ENCODE measurements at regions not wholly inside any gene's neighbourhood (a gene's known extent, or its start where the extent isn't known, plus 50 kb on each side); places are given as distances from the start of the nearest gene placed in this dataset.

DNA sequence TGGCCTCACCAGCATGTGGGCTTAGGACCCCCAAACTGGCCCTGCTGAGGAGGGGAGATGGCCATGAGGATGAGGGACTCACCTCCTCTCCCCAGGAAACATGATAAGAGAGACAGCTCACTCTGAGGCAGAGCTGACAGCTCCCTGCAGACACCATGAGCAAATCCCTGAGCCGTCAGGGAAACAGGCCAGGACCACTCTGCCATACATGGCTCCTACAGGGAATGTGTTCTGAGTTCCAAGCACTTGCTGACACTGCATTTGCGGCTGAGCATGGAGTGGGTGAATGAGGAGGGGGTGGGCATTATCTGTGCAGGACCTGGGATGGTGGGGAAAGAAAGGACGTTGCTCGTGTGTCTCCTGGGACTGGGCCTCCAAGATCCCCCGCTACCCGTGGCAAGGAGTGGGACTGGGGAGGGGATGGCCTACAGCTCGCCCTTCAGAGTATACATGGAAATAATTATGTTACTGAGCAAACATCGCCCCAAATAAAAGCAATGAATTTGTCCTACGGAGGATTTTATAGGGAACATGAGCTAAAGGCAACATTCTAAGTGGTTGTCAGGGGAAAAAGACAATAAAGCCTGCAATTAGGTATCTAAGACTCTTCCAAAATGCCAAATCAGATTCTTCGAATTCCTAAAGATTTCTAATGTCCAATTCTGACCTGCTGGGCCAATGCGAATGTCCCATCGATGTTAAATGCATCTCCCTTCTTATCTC, 355.9 kb upstream of the AJAP1 start:
- TF ChIP-seq, protein P1, sequence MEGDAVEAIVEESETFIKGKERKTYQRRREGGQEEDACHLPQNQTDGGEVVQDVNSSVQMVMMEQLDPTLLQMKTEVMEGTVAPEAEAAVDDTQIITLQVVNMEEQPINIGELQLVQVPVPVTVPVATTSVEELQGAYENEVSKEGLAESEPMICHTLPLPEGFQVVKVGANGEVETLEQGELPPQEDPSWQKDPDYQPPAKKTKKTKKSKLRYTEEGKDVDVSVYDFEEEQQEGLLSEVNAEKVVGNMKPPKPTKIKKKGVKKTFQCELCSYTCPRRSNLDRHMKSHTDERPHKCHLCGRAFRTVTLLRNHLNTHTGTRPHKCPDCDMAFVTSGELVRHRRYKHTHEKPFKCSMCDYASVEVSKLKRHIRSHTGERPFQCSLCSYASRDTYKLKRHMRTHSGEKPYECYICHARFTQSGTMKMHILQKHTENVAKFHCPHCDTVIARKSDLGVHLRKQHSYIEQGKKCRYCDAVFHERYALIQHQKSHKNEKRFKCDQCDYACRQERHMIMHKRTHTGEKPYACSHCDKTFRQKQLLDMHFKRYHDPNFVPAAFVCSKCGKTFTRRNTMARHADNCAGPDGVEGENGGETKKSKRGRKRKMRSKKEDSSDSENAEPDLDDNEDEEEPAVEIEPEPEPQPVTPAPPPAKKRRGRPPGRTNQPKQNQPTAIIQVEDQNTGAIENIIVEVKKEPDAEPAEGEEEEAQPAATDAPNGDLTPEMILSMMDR (IDR thresholded peaks at IDR 0.05; ENCODE audit: borderline replicate concordance, extremely low read depth, low read length, poor library complexity, severe bottlenecking) = no peak
- no peak for TF ChIP-seq EZH2 (IDR thresholded peaks at IDR 0.05; ENCODE audit: borderline replicate concordance, low read depth, low read length, severe bottlenecking)
- Histone ChIP-seq H3K79me2 (ENCODE audit: insufficient read depth, low read length) (no peaks in the 10 kb centered on the region), H3K4me2 (ENCODE audit: insufficient read depth, low read length) (no peak overlapping the region), H3K9me3 (ENCODE audit: insufficient read depth, low read length, severe bottlenecking) (peaks cover 2% of the 10 kb centered on the region), H3K27ac (ENCODE audit: low read length) (no peak overlapping the region), H2AFZ (ENCODE audit: low read depth, low read length) (no peak overlapping the region), H3K27me3 (ENCODE audit: insufficient read depth, low read length, poor library complexity) (no peaks in the 10 kb centered on the region), H3K9ac (ENCODE audit: low read depth, low read length) (no peak overlapping the region), H3K4me1 (ENCODE audit: insufficient read depth, low read length) (no peaks in the 10 kb centered on the region), H3K4me3 (ENCODE audit: low read depth in 1 of 2, low read length in 2 of 2) (no peak overlapping the region), H3K36me3 (ENCODE audit: insufficient read depth, low read length) (no peaks in the 10 kb centered on the region), H4K20me1 (ENCODE audit: insufficient read depth, low read length) (no peaks in the 10 kb centered on the region)
- DNase-seq = no peak
- ATAC-seq (ENCODE audit: insufficient read depth, low read depth) = no peak

DNA sequence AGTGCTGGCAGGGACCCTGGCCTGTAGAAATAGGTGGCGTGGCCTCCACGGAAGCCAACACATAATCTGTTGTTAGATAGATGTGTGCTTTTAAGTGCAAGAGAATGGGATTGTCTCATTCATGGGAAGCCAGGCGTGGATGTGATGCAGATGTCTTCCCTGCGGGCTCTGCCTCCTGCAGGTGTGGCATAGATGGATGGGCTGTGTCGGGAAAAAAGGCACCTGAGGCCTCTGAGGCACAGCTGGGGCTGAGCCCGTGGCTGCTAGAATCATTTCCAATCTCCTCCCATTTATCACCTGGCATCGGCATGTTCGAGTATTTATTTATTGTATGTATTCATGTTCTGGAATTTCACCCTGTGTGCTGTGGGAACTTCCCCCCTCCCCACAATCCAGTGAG, 353.4 kb upstream of the AJAP1 start:
- H3K4me2 ChIP-seq (ENCODE audit: insufficient read depth, low read length) = no peak overlapping the region
- DNase-seq = no peak
- H3K4me1 ChIP-seq (ENCODE audit: insufficient read depth, low read length) = no peaks in the 10 kb centered on the region
- H3K79me2 ChIP-seq (ENCODE audit: insufficient read depth, low read length) = no peaks in the 10 kb centered on the region
- no peak overlapping the region for H3K4me3 ChIP-seq (ENCODE audit: low read depth in 1 of 2, low read length in 2 of 2)
- TF ChIP-seq, protein P1 (IDR thresholded peaks at IDR 0.05; ENCODE audit: borderline replicate concordance, extremely low read depth, low read length, poor library complexity, severe bottlenecking) = no peak
- no peak for TF ChIP-seq EZH2 (IDR thresholded peaks at IDR 0.05; ENCODE audit: borderline replicate concordance, low read depth, low read length, severe bottlenecking)
- ATAC-seq (ENCODE audit: insufficient read depth, low read depth) = no peak
- H2AFZ ChIP-seq (ENCODE audit: low read depth, low read length) = no peak overlapping the region
- H3K27me3 ChIP-seq (ENCODE audit: insufficient read depth, low read length, poor library complexity) = no peaks in the 10 kb centered on the region
- H4K20me1 ChIP-seq (ENCODE audit: insufficient read depth, low read length) = no peaks in the 10 kb centered on the region
- no peak overlapping the region for H3K9ac ChIP-seq (ENCODE audit: low read depth, low read length)
- no peak overlapping the region for H3K27ac ChIP-seq (ENCODE audit: low read length)
- H3K36me3 ChIP-seq (ENCODE audit: insufficient read depth, low read length) = no peaks in the 10 kb centered on the region
- peaks cover 11% of the 10 kb centered on the region for H3K9me3 ChIP-seq (ENCODE audit: insufficient read depth, low read length, severe bottlenecking)

DNA sequence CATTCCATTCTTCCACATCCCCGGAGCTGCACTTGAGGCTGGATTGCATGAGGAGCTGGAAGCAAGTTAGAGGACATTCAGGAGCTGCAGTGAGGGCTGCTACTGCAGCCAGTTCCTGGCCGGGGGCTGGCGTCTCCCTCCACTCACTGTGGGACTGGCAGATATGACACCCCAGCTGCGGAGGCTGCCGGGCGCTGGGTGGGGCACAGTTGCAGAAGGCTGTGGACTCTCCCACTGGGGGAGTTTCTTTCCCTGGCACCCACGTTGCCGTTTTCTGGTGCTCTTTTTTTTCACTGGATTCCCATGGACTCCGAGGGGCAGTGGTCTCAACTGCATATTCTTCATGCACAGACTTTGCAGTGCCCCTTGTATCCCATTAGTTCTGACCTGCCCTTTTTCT, 351.1 kb upstream of the AJAP1 start:
- Histone ChIP-seq H3K9ac (ENCODE audit: low read depth, low read length) (no peak overlapping the region), H3K4me3 (ENCODE audit: low read depth in 1 of 2, low read length in 2 of 2) (no peak overlapping the region), H2AFZ (ENCODE audit: low read depth, low read length) (no peak overlapping the region), H3K9me3 (ENCODE audit: insufficient read depth, low read length, severe bottlenecking) (peaks cover 9% of the 10 kb centered on the region), H3K79me2 (ENCODE audit: insufficient read depth, low read length) (no peaks in the 10 kb centered on the region), H3K4me2 (ENCODE audit: insufficient read depth, low read length) (no peak overlapping the region), H3K27me3 (ENCODE audit: insufficient read depth, low read length, poor library complexity) (no peaks in the 10 kb centered on the region), H3K27ac (ENCODE audit: low read length) (no peak overlapping the region), H3K36me3 (ENCODE audit: insufficient read depth, low read length) (no peaks in the 10 kb centered on the region), H3K4me1 (ENCODE audit: insufficient read depth, low read length) (no peaks in the 10 kb centered on the region), H4K20me1 (ENCODE audit: insufficient read depth, low read length) (no peaks in the 10 kb centered on the region)
- TF ChIP-seq, protein P1 (IDR thresholded peaks at IDR 0.05; ENCODE audit: borderline replicate concordance, extremely low read depth, low read length, poor library complexity, severe bottlenecking) = no peak
- no peak for TF ChIP-seq EZH2 (IDR thresholded peaks at IDR 0.05; ENCODE audit: borderline replicate concordance, low read depth, low read length, severe bottlenecking)
- no peak for DNase-seq
- ATAC-seq (ENCODE audit: insufficient read depth, low read depth) = no peak

Data from DND-41 (cell line).